ENCODE measurements at regions not wholly inside any gene's neighbourhood (a gene's known extent, or its start where the extent isn't known, plus 50 kb on each side); places are given as distances from the start of the nearest gene placed in this dataset.

GRCh38 chr6:159479146-159479545 is 213.9 kb downstream of the SOD2 start (continued):
- no peak for TF ChIP-seq CUX1 (CRISPR knock-in tag; IDR thresholded peaks at IDR 0.05)
- TF ChIP-seq CLOCK (CRISPR knock-in tag; IDR thresholded peaks at IDR 0.05; ENCODE audit: borderline replicate concordance) = no peak
- TF ChIP-seq MLX (CRISPR knock-in tag; conservative IDR thresholded peaks at IDR 0.05) = no peak
- no peak for TF ChIP-seq ZKSCAN3 (CRISPR knock-in tag; IDR thresholded peaks at IDR 0.05)
- TF ChIP-seq, protein P1, sequence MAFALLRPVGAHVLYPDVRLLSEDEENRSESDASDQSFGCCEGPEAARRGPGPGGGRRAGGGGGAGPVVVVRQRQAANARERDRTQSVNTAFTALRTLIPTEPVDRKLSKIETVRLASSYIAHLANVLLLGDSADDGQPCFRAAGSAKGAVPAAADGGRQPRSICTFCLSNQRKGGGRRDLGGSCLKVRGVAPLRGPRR (CRISPR knock-in tag; IDR thresholded peaks at IDR 0.05) = no peak
- no peak for TF ChIP-seq FOXP1 (CRISPR knock-in tag; IDR thresholded peaks at IDR 0.05)
- TF ChIP-seq CTBP1 (IDR thresholded peaks at IDR 0.05; ENCODE audit: borderline replicate concordance) = no peak
- TF ChIP-seq ZBTB8A (IDR thresholded peaks at IDR 0.05; ENCODE audit: partially characterized antibody) = no peak
- TF ChIP-seq HMGN3 (IDR thresholded peaks at IDR 0.05; ENCODE audit: borderline replicate concordance, extremely low read depth, insufficient read length, low read depth, low read length) = no peak
- no peak for TF ChIP-seq NFE2 (IDR thresholded peaks at IDR 0.05; ENCODE audit: low read depth)
- TF ChIP-seq, protein P2, sequence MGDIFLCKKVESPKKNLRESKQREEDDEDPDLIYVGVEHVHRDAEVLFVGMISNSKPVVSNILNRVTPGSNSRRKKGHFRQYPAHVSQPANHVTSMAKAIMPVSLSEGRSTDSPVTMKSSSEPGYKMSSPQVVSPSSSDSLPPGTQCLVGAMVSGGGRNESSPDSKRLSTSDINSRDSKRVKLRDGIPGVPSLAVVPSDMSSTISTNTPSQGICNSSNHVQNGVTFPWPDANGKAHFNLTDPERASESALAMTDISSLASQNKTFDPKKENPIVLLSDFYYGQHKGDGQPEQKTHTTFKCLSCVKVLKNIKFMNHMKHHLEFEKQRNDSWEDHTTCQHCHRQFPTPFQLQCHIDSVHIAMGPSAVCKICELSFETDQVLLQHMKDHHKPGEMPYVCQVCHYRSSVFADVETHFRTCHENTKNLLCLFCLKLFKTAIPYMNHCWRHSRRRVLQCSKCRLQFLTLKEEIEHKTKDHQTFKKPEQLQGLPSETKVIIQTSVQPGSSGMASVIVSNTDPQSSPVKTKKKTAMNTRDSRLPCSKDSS (IDR thresholded peaks at IDR 0.05; ENCODE audit: low read depth, partially characterized antibody) = no peak
- TF ChIP-seq E2F3 (CRISPR knock-in tag; IDR thresholded peaks at IDR 0.05) = no peak
- TF ChIP-seq GABPA (tag; conservative IDR thresholded peaks at IDR 0.05; ENCODE audit: low read depth) = no peak
- TF ChIP-seq FOS (IDR thresholded peaks at IDR 0.05; ENCODE audit: extremely low read depth, insufficient read length) = no peak

Measured in K562 (cell line).